ENCODE measurements at regions not wholly inside any gene's neighbourhood (a gene's known extent, or its start where the extent isn't known, plus 50 kb on each side); places are given as distances from the start of the nearest gene placed in this dataset.

DNA sequence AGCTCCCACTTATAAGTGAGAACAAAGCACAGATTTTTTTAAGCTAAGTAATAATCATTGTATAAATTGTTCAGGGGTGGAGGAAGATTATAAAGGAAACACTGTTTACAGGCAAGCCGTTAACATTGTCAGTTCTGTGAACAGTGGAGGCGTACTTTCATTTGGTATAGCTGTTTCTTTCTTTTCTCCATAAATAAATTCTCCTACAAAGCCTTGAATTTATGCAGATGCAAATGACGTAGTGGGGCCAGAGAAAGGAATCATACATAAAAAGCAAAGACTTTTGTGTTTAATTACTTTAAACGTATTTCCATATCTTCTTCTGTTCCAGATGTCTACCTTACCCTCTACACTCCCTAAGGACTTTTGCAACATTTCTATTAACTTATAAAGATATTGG, 914.9 kb downstream of the ZPLD1 start:
- no peak for DNase-seq (ENCODE audit: insufficient read length, low spot score, missing footprints)
- H3K9me3 ChIP-seq (ENCODE audit: low read depth, low read length), result no peaks in the 10 kb centered on the region
- no peaks in the 10 kb centered on the region for H4K20me1 ChIP-seq (ENCODE audit: insufficient read depth, low read length)
- H3K4me1 ChIP-seq (ENCODE audit: insufficient read depth, low read length), result no peaks in the 10 kb centered on the region
- H2AFZ ChIP-seq (ENCODE audit: low read length), result no peak overlapping the region
- no peak overlapping the region for H3K4me3 ChIP-seq (ENCODE audit: insufficient read depth, low read length)
- TF ChIP-seq, protein P1, sequence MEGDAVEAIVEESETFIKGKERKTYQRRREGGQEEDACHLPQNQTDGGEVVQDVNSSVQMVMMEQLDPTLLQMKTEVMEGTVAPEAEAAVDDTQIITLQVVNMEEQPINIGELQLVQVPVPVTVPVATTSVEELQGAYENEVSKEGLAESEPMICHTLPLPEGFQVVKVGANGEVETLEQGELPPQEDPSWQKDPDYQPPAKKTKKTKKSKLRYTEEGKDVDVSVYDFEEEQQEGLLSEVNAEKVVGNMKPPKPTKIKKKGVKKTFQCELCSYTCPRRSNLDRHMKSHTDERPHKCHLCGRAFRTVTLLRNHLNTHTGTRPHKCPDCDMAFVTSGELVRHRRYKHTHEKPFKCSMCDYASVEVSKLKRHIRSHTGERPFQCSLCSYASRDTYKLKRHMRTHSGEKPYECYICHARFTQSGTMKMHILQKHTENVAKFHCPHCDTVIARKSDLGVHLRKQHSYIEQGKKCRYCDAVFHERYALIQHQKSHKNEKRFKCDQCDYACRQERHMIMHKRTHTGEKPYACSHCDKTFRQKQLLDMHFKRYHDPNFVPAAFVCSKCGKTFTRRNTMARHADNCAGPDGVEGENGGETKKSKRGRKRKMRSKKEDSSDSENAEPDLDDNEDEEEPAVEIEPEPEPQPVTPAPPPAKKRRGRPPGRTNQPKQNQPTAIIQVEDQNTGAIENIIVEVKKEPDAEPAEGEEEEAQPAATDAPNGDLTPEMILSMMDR (IDR thresholded peaks at IDR 0.05; ENCODE audit: extremely low read depth, low read depth, low read length), result no peak
- H3K4me2 ChIP-seq (ENCODE audit: insufficient read depth, low read length), result no peak overlapping the region
- H3K79me2 ChIP-seq (ENCODE audit: insufficient read depth, low read length), result no peaks in the 10 kb centered on the region
- no peaks in the 10 kb centered on the region for H3K36me3 ChIP-seq (ENCODE audit: insufficient read depth, low read length)
- no peak overlapping the region for H3K27ac ChIP-seq (ENCODE audit: low read depth, low read length)
- H3K27me3 ChIP-seq (ENCODE audit: insufficient read depth, low read length), result no peaks in the 10 kb centered on the region

DNA sequence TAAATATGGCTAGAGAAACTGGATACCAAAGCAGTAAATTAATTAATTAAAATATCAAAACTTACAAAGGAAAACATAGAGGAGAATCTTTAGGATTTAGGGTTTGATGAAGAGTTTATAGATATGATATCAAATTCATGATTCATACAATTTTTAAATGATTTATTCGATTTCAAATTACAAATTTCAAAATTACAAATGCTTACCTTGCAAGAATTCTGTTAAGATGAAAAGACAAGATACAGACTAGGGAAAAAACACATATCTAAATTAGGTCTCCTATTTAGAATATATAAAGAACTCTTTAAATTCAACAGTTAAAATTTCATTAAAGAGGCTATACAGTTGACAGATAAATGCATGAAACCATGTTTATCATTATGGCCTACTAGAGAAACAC, 930.7 kb downstream of the ZPLD1 start:
- H2AFZ ChIP-seq (ENCODE audit: low read length), result no peak overlapping the region
- H4K20me1 ChIP-seq (ENCODE audit: insufficient read depth, low read length), result no peaks in the 10 kb centered on the region
- H3K79me2 ChIP-seq (ENCODE audit: insufficient read depth, low read length), result no peaks in the 10 kb centered on the region
- no peaks in the 10 kb centered on the region for H3K4me1 ChIP-seq (ENCODE audit: insufficient read depth, low read length)
- no peak overlapping the region for H3K4me2 ChIP-seq (ENCODE audit: insufficient read depth, low read length)
- H3K36me3 ChIP-seq (ENCODE audit: insufficient read depth, low read length), result no peaks in the 10 kb centered on the region
- DNase-seq (ENCODE audit: insufficient read length, low spot score, missing footprints), result no peak
- H3K27me3 ChIP-seq (ENCODE audit: insufficient read depth, low read length), result no peaks in the 10 kb centered on the region
- H3K27ac ChIP-seq (ENCODE audit: low read depth, low read length), result no peak overlapping the region
- TF ChIP-seq, protein P1 (IDR thresholded peaks at IDR 0.05; ENCODE audit: extremely low read depth, low read depth, low read length), result no peak
- no peak overlapping the region for H3K4me3 ChIP-seq (ENCODE audit: insufficient read depth, low read length)
- H3K9me3 ChIP-seq (ENCODE audit: low read depth, low read length), result no peaks in the 10 kb centered on the region

DNA sequence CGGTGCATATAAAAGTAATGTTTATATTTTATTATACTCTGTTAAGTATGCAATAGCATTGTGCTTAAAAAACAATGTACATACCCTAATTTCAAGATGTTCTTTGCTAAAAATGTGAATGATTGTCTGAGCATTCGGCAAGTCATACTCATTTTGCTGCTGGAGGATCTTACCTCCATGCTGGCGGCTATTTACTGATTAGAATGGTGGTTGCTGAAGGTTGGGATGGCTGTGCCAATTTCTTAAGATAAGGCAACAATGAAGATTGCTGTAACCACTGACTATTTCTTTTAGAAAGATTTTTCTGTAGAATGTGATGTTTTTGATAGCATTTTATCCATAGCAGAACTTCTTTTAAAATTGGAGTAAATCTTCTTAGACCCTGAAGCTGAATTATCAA, 932.7 kb downstream of the ZPLD1 start:
- no peaks in the 10 kb centered on the region for H3K27me3 ChIP-seq (ENCODE audit: insufficient read depth, low read length)
- no peak overlapping the region for H3K27ac ChIP-seq (ENCODE audit: low read depth, low read length)
- no peaks in the 10 kb centered on the region for H3K9me3 ChIP-seq (ENCODE audit: low read depth, low read length)
- no peaks in the 10 kb centered on the region for H3K79me2 ChIP-seq (ENCODE audit: insufficient read depth, low read length)
- no peak overlapping the region for H2AFZ ChIP-seq (ENCODE audit: low read length)
- H4K20me1 ChIP-seq (ENCODE audit: insufficient read depth, low read length), result no peaks in the 10 kb centered on the region
- no peak overlapping the region for H3K4me3 ChIP-seq (ENCODE audit: insufficient read depth, low read length)
- TF ChIP-seq, protein P1 (IDR thresholded peaks at IDR 0.05; ENCODE audit: extremely low read depth, low read depth, low read length), result no peak
- no peak for DNase-seq (ENCODE audit: insufficient read length, low spot score, missing footprints)
- H3K4me2 ChIP-seq (ENCODE audit: insufficient read depth, low read length), result no peak overlapping the region
- no peaks in the 10 kb centered on the region for H3K36me3 ChIP-seq (ENCODE audit: insufficient read depth, low read length)
- H3K4me1 ChIP-seq (ENCODE audit: insufficient read depth, low read length), result no peaks in the 10 kb centered on the region

DNA sequence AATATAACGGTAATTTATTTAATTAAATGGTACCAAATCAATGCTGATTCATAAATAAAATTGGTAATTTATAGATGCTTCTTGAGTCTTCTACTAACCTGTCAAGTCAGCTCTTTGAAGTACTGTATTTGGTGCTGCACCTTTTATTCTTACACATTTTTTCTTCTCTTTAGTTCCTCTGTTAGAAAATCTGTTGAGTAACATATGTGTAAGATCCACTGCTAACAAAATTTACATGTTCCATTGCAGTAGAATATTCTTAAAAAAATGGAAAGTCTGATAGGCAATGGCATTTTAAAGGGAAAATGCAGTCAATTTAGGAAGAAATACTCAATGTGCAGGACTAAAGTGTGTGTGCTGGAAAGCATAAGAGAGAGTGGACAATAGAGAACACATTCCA, 936.6 kb downstream of the ZPLD1 start:
- Histone ChIP-seq H3K27ac (ENCODE audit: low read depth, low read length) (no peak overlapping the region), H3K79me2 (ENCODE audit: insufficient read depth, low read length) (no peaks in the 10 kb centered on the region), H4K20me1 (ENCODE audit: insufficient read depth, low read length) (no peaks in the 10 kb centered on the region), H3K27me3 (ENCODE audit: insufficient read depth, low read length) (no peaks in the 10 kb centered on the region), H3K4me3 (ENCODE audit: insufficient read depth, low read length) (no peak overlapping the region), H3K4me2 (ENCODE audit: insufficient read depth, low read length) (no peak overlapping the region), H3K9me3 (ENCODE audit: low read depth, low read length) (no peaks in the 10 kb centered on the region), H3K4me1 (ENCODE audit: insufficient read depth, low read length) (no peaks in the 10 kb centered on the region), H3K36me3 (ENCODE audit: insufficient read depth, low read length) (no peaks in the 10 kb centered on the region), H2AFZ (ENCODE audit: low read length) (no peak overlapping the region)
- no peak for DNase-seq (ENCODE audit: insufficient read length, low spot score, missing footprints)
- TF ChIP-seq, protein P1 (IDR thresholded peaks at IDR 0.05; ENCODE audit: extremely low read depth, low read depth, low read length), result no peak

Measured in osteoblast (primary cell).